ENCODE measurements at regions not wholly inside any gene's neighbourhood (a gene's known extent, or its start where the extent isn't known, plus 50 kb on each side); places are given as distances from the start of the nearest gene placed in this dataset.

- TF ChIP-seq GATA2 (CRISPR knock-in tag; IDR thresholded peaks at IDR 0.05): no peak
- no peak for TF ChIP-seq CTCF (IDR thresholded peaks at IDR 0.05)
- no peak for TF ChIP-seq NRF1 (IDR thresholded peaks at IDR 0.05; ENCODE audit: low read depth, low read length)
- no peak for TF ChIP-seq TEAD4 (IDR thresholded peaks at IDR 0.05; ENCODE audit: borderline replicate concordance, insufficient read depth)
- no peak for TF ChIP-seq IRF3 (IDR thresholded peaks at IDR 0.05; ENCODE audit: low read depth, low read length)
- TF ChIP-seq FOXM1 (IDR thresholded peaks at IDR 0.05; ENCODE audit: low read depth): no peak
Measured at GRCh38 chr5:61706751-61707150, 374.7 kb downstream of the ZSWIM6 start (continued).

GRCh38 chr5:61719124-61719523 lies 387.1 kb downstream of the ZSWIM6 start:
- Histone ChIP-seq H3K79me2 (ENCODE audit: insufficient read depth) (no peaks in the 10 kb centered on the region), H2AFZ (ENCODE audit: low read depth) (no peak overlapping the region), H3K9ac (no peak overlapping the region), H3F3A (replicated peaks; ENCODE audit: insufficient read depth) (no peaks in the 10 kb centered on the region), H3K9me3 (no peaks in the 10 kb centered on the region), H3K27me3 (ENCODE audit: insufficient read depth) (no peaks in the 10 kb centered on the region), H3K27ac (ENCODE audit: low read depth in 2 of 2, low read length in 1 of 2) (no peak overlapping the region), H3K4me3 (ENCODE audit: low read depth in 2 of 2, low read length in 1 of 2) (no peak overlapping the region), H3K36me3 (replicated peaks in 1 of 2; ENCODE audit: control insufficient read depth in 1 of 2, insufficient read depth in 2 of 2, low read length in 1 of 2) (no peaks in the 10 kb centered on the region), H3K4me2 (no peak overlapping the region), H4K20me1 (ENCODE audit: insufficient read depth) (no peaks in the 10 kb centered on the region), H3K9me2 (no peaks in the 10 kb centered on the region), H3K4me1 (ENCODE audit: control insufficient read depth in 1 of 2, insufficient read depth in 2 of 2, low read depth in 1 of 2, low read length in 1 of 2) (no peaks in the 10 kb centered on the region)
- TF ChIP-seq JUND (IDR thresholded peaks at IDR 0.05) (no peak), EZH2phosphoT487 (IDR thresholded peaks at IDR 0.05; ENCODE audit: borderline replicate concordance, low read depth) (no peak), FOSL2 (IDR thresholded peaks at IDR 0.05; ENCODE audit: borderline replicate concordance, low read depth) (no peak), PBX3 (IDR thresholded peaks at IDR 0.05) (no peak), MEF2A (IDR thresholded peaks at IDR 0.05; ENCODE audit: borderline replicate concordance, low read depth) (no peak), FOXJ3 (CRISPR knock-in tag; IDR thresholded peaks at IDR 0.05) (no peak), SIN3A (IDR thresholded peaks at IDR 0.05; ENCODE audit: borderline replicate concordance, low read depth, low read length) (no peak), ELF1 (IDR thresholded peaks at IDR 0.05) (no peak), POLR2AphosphoS5 (IDR thresholded peaks at IDR 0.05; ENCODE audit: low read depth, low read length) (no peak), YY1 (IDR thresholded peaks at IDR 0.05; ENCODE audit: low read depth) (no peak), EP300 (IDR thresholded peaks at IDR 0.05; ENCODE audit: borderline replicate concordance in 1 of 2, low read depth in 1 of 2, low read length in 1 of 2) (no peak), RXRA (IDR thresholded peaks at IDR 0.05; ENCODE audit: borderline replicate concordance, low read depth) (no peak), CTCF (IDR thresholded peaks at IDR 0.05) (no peak), FOXM1 (IDR thresholded peaks at IDR 0.05; ENCODE audit: low read depth) (no peak), RFX5 (IDR thresholded peaks at IDR 0.05; ENCODE audit: low read length) (no peak), MAX (IDR thresholded peaks at IDR 0.05; ENCODE audit: low read depth) (no peak), USF1 (IDR thresholded peaks at IDR 0.05; ENCODE audit: borderline replicate concordance, low read depth) (no peak), MXI1 (IDR thresholded peaks at IDR 0.05; ENCODE audit: low read depth, low read length) (no peak), NRF1 (IDR thresholded peaks at IDR 0.05; ENCODE audit: low read depth, low read length) (no peak)
- 30% methylated on average over 1 of the region's 1 CpG for WGBS (ENCODE audit: low lambda C conversion rate)
- no peak for DNase-seq
- POLR2A ChIA-PET: no interaction called here
- CTCF ChIA-PET: interaction anchor here (0.6 to 1.7 kb wide), 2 partner anchors 61 to 115 kb away, joined by 3 to 5 read pairs; no protein-coding TSS in a partner anchor
